GM21515 (cell line): ENCODE measurements at regions not wholly inside any gene's neighbourhood (a gene's known extent, or its start where the extent isn't known, plus 50 kb on each side); places are given as distances from the start of the nearest gene placed in this dataset.

Experiments used
- ATAC-seq: cut with Tn5 transposase; IDR thresholded peaks from one replicate; pipeline ENCODE4 v1.9.1; 2021; ENCODE audit not compliant: unreplicated experiment

DNA sequence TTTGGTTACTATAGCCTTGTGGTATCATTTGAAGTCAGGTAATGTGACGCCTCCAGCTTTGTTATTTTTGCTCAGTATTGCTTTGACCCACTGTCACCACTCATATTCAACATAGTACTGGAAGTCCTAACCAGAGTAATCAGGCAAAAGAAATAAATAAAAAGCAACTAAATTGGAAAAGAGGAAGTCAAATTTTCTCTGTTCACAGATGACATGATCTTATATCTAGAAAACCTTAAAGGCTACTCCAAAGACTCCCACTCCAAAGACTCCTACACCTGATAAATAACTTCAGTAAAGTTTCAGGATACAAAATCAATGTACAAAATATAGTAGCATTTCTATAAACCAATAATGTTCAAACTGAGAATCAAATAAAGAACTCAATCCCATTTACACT is 348.6 kb downstream of the CXXC4 start:
- ATAC-seq, result no peak

DNA sequence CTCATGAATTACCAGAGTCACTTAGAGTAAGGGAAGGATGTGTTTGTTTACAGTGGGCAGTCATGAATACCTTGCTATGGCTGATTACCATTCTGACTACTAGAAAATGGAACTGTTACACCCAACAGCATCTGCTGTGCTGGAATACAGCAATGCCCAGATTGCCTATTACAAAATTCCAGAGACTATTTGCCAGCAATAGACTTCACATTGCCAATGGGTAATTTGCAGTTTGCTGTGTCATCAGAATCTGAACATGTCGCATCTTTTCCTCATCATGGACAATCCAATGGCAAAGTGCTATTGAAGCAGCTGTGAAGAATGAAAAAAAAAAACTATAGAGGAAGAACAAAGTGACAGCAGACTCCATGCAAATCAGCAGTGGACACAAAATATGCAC is 356.6 kb downstream of the CXXC4 start:
- ATAC-seq, result no peak

DNA sequence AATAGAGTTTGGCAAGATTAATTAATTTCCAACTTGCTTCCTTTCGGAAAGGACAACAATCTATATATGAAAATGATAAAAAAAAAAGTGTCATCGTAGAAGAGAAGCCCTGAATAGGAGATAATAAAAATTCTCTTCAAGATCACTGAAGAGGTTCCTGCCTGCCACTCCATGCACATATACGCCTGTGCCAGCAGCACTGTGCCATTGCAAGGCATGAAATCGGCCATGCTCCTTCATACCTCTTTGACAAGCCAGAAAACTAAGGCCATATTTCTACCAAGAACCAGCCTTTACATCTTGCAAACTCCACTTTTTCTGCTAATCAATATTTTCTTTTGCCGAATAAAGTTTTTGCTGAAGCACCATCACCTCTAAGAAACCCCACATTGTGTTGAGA is 365.5 kb downstream of the CXXC4 start:
- no peak for ATAC-seq

DNA sequence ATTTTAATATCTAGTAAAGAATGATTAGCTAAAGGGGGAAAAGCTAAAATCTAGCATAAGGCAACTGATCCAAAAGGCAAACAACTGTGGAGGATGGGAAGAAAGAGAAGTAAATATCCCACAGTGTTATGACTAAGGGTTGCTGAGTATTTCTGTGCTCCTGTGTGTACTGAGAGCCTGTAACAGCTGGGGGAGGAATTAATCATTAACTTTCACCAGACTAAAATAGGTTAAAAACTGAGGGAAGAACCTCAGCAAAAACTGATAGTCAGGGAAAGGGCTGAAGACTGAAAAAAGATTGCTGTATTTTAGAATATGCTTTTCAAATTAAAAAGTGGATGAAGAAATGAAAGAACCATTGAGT is 365.9 kb downstream of the CXXC4 start:
- ATAC-seq, result no peak

DNA sequence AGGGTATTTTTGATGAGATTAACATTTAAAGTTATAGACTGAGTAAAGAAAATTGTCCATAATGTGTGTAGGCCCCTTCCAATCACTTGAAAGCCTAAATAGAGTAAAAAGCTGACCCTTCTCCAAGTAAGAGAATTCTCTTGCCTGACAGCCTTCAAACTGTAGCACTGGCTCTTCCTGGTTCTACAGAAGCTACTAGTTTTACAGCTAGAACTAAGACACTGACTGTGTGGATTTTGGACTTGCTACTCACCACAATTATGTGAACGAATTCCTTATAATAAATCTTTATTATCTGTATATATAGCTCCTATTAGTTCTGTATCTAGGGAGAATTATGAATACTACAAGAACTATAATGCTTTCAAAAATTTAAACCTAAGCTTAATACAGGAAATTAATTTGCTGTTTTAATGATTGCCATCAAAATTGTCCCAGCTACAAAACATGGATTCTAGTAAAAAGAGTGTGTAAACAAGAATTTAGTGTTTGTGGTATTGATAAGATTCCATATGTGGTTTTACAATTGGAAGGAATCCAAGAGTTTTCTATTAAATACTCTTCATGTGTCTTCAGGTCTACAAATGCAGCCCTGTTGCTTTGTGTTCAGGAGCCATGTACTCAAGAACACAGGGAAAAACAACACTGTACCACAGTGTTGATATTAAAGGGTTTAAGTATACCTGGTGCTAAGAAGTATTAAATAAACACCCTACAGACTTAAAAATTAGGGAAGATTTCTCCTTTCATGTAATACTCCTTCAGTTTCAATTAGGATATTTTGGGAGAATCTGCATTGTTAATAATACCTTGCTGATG is 366.5 kb downstream of the CXXC4 start:
- ATAC-seq, result no peak

DNA sequence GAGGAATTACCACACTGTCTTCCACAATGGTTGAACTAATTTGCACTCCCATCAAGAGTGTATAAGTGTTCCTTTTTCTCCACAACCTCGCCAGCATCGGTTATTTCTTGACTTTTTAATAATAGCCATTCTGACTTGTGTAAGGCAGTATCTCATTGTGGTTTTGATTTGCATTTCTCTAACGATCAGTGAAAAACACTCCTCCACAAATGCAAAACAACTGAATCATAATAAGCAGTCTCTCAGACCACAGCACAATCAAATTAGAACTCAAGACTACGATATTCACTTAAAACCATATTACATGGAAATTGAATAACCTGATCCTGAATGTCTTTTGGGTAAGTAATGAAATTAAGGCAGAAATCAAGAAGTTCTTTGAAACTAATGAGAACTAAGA is 371.7 kb downstream of the CXXC4 start:
- ATAC-seq, result no peak

DNA sequence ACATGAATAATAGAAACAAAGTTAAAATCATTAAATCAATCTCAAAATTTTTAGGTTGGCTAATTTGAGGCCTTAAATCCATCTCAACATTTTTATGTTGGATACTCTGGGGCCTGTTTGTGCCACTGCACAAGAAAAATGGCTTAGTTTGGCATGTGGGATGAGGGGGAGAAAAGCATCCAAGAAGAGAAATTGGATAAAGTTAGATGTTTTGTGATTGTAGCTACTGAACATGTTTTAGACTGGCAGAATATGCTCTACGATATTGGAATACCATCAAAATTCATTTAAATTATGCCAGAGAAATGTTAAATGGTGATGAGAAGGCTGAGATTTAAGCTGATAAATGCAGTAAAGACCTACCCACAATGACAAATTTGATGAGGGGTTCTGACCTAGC is 376.9 kb downstream of the CXXC4 start:
- ATAC-seq, result no peak

DNA sequence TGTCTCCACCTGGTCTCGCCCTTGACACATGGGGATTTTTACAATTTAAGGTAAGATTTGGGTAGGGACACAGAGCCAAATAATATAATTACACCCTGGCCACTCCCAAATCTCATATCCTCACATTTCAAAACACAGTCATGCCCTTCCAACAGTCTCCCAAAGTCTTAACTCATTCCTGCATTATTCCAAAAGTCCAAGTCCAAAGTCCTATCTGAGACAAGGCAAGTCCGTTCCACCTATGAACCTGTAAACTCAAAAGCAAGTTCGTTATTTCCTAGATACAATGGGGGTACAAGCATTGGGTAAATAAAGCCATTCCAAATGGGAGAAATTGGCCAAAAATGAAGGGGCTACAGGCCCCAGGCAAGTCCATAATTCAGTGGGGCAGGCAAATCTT is 380.8 kb downstream of the CXXC4 start:
- ATAC-seq, result no peak

DNA sequence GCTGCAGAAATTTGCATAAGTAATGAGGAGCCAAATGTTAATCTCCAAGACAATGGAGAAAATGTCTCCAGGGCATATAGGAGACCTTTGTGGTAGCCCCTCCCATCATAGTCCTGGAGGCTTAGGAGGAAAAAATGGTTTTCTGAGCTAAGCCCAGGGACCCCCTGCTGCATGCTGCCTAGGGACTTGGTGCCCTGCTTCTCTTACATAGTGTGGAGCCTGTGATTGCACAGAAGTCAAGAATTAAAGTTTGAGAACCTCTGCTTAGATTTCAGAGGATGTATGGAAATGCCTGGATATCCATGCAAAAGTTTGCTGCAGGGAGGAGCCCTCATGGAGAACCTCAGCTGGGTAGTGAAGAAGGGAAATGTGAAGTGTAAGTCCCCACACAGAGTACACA is 379.4 kb upstream of the TACR3 start:
- ATAC-seq, result no peak

DNA sequence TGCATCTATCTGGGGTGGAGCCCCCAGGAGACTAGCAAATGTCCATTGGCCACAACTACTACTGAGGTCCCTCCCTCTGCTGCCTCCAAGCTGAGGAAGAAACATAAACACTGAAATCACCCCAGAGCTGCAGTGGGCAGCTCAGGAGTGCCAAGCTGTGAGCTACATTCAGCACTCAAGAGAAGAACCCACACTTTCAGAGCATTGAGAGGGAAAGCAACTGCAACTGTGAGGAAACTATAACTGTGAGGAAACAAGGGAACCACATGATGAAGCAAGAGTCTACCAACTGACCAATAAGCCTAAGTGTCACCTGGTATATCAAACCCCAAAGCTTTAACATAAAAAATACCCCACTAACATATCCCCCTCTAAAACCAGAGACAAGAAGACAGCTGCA is 373.5 kb upstream of the TACR3 start:
- ATAC-seq, result no peak

DNA sequence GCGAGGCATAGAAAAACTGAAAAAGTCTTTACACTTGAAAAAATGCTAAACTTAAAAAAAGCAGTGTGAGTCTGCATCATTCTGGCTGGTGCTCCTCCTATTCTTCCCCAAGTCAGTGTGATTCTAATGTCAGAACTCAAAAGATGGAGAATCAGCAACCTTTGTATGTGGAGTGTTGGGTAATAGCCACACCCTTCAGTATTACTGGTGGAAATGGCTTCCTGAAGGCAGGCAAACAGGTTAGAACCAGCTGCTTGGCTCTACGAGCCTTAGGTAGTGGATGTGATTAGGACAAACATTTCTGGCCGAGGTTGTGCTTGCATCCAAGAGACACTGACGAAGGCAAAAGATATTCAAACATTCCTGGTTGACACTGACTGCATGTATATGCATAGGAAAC is 353.4 kb upstream of the TACR3 start:
- no peak for ATAC-seq

DNA sequence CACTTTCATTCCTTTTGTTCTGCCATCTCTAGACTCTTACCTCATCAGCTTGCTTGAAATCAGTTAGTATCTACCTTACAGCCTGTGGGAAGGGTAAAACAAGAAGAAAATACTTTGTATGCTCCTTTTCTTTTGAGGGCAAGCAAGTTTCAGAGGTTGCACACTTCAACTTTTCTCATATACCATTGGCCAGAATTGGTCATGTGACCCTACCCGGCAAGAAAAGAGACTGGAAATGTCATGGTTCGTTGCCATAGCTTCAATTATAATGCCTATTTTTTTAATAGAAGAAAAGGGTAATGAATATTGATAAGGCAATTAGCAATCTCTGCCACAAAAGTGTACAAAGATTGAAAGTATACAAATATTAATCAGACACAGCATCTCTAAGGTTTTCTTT is 346.7 kb upstream of the TACR3 start:
- ATAC-seq, result no peak

DNA sequence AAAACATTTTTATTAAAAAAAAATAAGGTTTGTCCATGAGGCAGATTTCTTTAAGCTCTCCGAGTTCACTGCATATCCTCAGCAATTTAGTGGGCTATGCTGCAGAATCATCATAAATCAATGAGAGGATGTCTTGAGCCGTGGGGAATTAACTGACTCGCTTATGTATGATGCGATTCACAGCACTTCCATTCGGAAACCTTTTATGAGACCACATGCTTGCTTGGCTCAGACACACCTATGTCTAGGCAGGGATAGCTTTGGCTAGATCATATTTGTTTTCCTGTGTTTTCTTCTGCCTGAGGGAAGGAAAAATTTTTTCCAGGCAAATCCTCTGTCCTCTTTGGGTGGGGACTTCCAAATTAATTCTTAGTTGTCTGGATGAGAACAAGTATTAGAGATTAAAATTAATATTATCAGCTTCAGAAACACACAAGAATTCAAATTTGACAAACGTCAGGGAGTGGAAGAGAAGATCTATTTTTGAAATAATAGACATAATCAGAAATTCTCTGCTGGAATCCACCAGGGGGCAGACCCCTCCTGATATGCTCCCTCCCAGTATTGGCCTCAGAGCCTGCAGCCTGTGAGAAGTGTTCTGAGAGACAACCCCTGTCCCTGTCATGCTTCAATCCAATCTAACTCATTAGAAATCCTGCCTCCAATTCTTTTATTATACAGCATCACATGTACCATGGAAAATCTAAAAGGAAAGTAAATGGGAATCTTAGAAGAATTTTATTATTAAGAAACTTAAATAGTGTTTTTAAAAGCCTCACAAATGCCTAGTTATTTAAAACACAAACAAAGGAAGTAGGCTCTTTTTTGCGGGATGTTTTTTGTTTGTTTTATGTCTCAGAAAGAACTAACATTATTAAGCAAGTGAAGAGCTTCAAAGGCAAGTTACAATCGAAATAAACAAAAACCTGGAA is 345.1 kb upstream of the TACR3 start:
- peak; percentile 89 for ATAC-seq

DNA sequence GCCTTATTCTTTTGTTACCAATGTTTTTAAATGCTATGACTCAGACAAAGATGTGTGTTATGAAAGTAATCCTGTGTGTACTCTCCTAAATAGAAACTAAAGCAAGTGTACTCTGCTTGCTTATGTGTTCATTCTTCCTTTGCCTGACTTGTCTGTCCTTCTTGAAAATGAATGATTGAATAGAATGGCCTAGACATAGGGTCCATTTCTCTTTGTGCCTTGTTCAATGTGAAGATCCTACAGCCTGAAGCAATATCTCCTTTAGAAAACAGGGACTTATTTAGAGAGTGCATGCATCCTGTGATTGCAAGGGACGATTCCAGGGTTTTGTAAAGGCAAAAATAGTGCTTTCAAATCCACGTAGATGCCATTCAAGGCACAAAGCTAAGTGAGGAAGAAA is 343.6 kb upstream of the TACR3 start:
- ATAC-seq, result no peak

DNA sequence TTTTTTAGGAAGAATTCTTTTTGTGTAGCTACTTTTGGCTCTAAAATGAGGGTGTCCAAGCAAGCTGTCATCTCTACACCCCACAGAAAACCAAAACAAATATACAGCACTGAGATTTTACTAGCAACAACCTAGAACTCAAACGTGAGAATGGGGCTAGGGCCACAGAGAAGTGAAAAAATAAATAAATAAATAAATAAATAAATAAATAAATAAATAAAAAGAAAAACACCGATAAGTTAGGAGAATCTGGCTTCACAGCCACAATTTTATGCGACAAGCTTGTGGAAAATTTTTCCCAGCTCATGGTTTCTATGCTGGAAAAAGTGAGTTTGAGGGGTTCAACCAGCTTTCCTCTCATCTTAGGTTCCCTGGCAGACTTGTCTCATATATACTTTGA is 324.6 kb upstream of the TACR3 start:
- ATAC-seq, result no peak

DNA sequence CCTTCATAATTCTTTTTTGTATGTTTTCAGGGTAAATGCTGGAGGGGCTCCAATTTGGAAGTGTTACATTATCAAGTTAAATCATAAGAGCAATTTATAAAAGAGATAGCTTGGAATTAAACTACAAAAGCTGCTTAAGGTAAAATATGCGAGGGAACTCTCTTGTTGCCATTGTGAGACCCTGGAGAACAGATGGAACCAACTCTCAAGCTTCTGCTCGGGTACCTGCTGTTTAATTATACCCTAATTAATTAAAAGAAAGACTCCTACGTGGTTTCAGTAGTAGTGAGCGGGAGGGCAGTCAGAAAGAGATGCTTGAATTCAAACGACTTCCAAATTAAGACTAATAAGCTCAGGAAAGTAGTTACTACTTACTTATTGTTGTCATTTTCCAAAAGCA is 313.1 kb upstream of the TACR3 start:
- no peak for ATAC-seq

DNA sequence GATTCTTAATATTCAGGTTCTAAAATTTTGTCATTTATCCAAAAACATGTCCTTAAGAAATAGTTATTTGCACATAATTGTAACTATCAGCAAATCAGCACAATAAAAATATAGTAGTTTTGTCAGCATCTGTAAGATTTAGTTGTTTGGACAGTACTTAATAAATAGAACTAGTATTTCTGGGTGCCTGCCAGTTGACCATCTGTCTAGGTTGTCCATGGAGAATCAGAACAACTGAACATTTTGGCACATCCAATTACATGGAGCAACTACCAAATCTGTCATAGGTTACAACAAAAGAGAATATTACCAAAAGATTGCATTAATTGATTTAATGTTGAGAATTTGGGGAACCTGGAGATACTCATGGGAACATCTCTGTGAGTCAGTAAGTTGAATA is 305.5 kb upstream of the TACR3 start:
- ATAC-seq, result no peak

DNA sequence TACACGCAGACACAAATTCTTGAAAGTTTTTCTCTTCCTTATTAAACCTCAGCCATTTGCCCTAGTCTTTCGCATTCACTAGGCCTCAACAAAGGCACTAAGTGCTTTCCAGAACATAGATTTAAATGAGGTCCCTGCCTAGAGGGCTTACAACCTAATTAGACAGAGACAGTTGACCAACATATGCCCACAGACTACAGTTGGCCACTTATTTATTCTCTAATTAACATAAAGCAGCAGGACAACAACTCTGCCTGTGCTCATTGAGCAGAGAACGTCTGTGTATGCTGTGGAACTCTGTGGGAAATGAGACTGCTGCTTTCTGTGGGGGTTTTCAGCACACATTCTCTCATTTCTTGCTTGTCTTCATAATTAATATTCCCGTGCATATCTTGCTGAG is 303.0 kb upstream of the TACR3 start:
- ATAC-seq, result no peak

DNA sequence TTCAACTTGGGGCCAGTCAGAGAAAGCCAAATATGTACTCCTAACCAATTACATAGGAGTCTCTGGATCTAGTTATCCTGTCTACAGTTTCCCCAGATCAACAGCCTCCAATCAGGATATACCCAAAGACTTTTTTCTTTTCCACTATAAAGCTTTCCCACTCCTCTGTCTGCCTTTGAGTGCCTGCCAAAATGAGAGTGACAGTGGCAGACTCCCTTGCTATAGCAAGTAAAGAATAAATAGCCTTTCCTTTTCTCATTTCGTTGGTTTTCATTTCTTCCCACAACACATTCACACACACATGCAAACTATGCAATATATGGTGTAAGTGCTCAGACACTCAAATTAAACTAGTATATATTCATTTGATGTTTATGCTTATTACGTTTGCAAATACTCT is 302.4 kb upstream of the TACR3 start:
- ATAC-seq, result no peak

DNA sequence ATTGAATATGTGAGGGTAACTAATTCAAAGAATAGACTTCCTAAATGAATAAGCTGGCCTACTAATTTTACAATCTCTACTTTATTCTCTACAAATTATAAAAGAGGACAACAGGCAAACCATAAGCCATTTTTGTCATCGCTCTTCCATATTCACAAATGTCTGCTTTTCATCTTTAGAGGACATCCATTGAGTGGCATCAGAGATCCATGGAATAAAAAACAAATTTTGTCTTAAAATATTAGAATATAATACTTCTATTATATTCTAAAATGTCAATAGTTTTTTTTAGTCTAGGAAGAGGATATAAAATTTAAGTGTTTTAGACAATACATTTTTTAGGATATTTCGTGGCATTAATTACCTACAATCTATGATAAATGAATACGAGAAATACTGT is 300.9 kb upstream of the TACR3 start:
- no peak for ATAC-seq

DNA sequence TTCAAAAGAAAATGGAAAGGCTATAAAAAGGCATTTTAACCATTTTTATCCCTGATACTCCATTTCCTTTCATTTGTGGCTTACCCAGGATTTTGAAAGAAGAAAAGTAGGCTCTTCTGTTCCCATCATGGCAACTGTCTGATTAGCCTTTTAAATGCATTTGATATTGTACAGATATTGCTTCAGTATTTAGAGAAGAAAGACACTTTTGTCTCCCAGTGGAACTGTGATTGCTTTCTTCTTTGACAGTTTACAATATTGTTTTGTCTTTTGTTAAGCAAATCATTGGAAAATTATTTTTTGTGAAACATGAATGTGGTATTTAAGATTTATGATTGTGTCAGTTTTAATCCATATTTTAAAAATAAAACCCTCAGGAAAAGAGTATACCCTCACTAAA is 297.4 kb upstream of the TACR3 start:
- no peak for ATAC-seq

DNA sequence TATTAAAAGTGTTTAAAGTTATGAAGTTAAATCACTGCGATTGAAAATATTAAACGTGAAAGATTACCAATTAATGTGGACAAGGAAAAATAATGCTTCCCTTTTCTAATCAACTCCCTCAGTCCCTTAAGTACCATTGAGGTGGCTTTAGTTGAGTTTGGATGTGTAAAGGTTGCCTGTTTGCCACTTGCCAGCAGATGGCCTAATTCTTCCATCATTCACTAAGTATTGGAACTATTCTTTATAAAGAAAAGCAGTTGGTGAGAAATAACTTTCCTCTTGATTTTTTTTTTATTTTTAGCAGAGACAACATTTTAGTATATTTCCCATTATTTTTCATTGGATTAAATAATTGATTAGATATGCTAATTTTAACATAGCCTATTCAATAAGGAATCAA is 295.9 kb upstream of the TACR3 start:
- ATAC-seq, result no peak
